GM18505 (cell line): ENCODE measurements at regions not wholly inside any gene's neighbourhood (a gene's known extent, or its start where the extent isn't known, plus 50 kb on each side); places are given as distances from the start of the nearest gene placed in this dataset.

Experiments used
- ATAC-seq: cut with Tn5 transposase; IDR thresholded peaks from one replicate; pipeline ENCODE4 v1.9.1; 2021; ENCODE audit not compliant: unreplicated experiment
- POLR2A ChIP-seq: IDR thresholded peaks from 4 replicates; pipeline ENCODE4 v1.6.1; 2011; ENCODE audit warnings: borderline replicate concordance; ENCODE audit not compliant: insufficient read depth, insufficient read length; ENCODE audit errors: extremely low read depth

GRCh38 chr15:92316586-92317295 is 76.9 kb upstream of the ST8SIA2 start:
- ATAC-seq = no peak
- TF ChIP-seq POLR2A = no peak

GRCh38 chr15:92320012-92320699 is 73.5 kb upstream of the ST8SIA2 start:
- no peak for ATAC-seq
- no peak for TF ChIP-seq POLR2A

- ATAC-seq = no peak
- no peak for TF ChIP-seq POLR2A
Measured at GRCh38 chr15:92322566-92323355, 70.9 kb upstream of the ST8SIA2 start.

- no peak for TF ChIP-seq POLR2A
- ATAC-seq = no peak
Measured at GRCh38 chr15:92323525-92323924, 70.2 kb upstream of the ST8SIA2 start.

GRCh38 chr15:92324101-92324963 is 69.3 kb upstream of the ST8SIA2 start:
- ATAC-seq = no peak
- no peak for TF ChIP-seq POLR2A

- ATAC-seq = no peak
- no peak for TF ChIP-seq POLR2A
Measured at GRCh38 chr15:92326236-92326635, 67.4 kb upstream of the ST8SIA2 start.

GRCh38 chr15:92327033-92327432 is 66.6 kb upstream of the ST8SIA2 start:
- no peak for ATAC-seq
- TF ChIP-seq POLR2A = no peak

GRCh38 chr15:92328207-92328606 is 65.5 kb upstream of the ST8SIA2 start:
- ATAC-seq = no peak
- no peak for TF ChIP-seq POLR2A

- no peak for TF ChIP-seq POLR2A
- no peak for ATAC-seq
Measured at GRCh38 chr15:92332125-92332899, 61.4 kb upstream of the ST8SIA2 start.

GRCh38 chr15:92333709-92334108 is 60.0 kb upstream of the ST8SIA2 start:
- ATAC-seq = no peak
- TF ChIP-seq POLR2A = no peak

GRCh38 chr15:92336419-92336987 is 57.2 kb upstream of the ST8SIA2 start:
- ATAC-seq = no peak
- no peak for TF ChIP-seq POLR2A

- no peak for ATAC-seq
- TF ChIP-seq POLR2A = no peak
Measured at GRCh38 chr15:92339361-92339760, 54.3 kb upstream of the ST8SIA2 start.
